ENCODE measurements at regions not wholly inside any gene's neighbourhood (a gene's known extent, or its start where the extent isn't known, plus 50 kb on each side); places are given as distances from the start of the nearest gene placed in this dataset.

DNA sequence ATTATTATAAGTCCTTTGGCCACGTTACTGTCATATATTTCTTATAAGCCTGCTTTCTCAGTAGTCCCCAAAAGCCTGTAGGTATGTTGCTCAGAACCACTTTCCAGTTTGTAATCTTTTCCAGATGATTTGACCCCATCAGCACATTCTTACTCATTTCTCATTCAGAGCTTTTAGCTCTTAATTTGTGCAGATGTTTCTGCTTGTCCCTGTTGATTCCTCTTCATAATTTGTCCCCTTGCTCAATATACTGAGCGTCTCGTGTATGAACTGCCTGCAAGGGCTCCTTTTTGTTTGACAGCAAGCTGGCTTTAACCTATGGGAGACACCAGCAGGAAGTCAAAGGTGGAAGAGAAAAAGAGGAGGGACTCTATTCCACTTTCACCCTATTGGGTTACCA, 733.8 kb upstream of the GJE1 start:
- TF ChIP-seq, protein P1, sequence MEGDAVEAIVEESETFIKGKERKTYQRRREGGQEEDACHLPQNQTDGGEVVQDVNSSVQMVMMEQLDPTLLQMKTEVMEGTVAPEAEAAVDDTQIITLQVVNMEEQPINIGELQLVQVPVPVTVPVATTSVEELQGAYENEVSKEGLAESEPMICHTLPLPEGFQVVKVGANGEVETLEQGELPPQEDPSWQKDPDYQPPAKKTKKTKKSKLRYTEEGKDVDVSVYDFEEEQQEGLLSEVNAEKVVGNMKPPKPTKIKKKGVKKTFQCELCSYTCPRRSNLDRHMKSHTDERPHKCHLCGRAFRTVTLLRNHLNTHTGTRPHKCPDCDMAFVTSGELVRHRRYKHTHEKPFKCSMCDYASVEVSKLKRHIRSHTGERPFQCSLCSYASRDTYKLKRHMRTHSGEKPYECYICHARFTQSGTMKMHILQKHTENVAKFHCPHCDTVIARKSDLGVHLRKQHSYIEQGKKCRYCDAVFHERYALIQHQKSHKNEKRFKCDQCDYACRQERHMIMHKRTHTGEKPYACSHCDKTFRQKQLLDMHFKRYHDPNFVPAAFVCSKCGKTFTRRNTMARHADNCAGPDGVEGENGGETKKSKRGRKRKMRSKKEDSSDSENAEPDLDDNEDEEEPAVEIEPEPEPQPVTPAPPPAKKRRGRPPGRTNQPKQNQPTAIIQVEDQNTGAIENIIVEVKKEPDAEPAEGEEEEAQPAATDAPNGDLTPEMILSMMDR (IDR thresholded peaks at IDR 0.05; ENCODE audit: low read length), result no peak
- TF ChIP-seq EZH2 (optimal IDR thresholded peaks at IDR 0.05; ENCODE audit: low read depth, low read length), result no peak
